Testis (tissue), 2 donors: ENCODE measurements at regions not wholly inside any gene's neighbourhood (a gene's known extent, or its start where the extent isn't known, plus 50 kb on each side); places are given as distances from the start of the nearest gene placed in this dataset.
A peak's percentile ranks its signal among the peaks of the same experiment; 100 is the strongest.

ENCODE experiments used
- DNase-seq: peaks from one replicate; pipeline ENCODE4 v3.0.0-alpha.2; 2019
- H3K27ac ChIP-seq, 2 donors: fragments of 200-600 bp; sonication (generic); one replicate each; pipeline ENCODE4 v1.5.1; 2019
- H3K27me3 ChIP-seq: fragments of 200-600 bp; sonication (generic); one replicate; pipeline ENCODE4 v1.5.1; 2019
- H3K36me3 ChIP-seq: fragments of 200-600 bp; sonication (generic); one replicate; pipeline ENCODE4 v1.5.1; 2017; ENCODE audit warnings: low read depth; ENCODE audit errors: missing control alignments
- H3K4me1 ChIP-seq: fragments of 200-600 bp; sonication (generic); one replicate; pipeline ENCODE4 v1.5.1; 2019
- H3K4me3 ChIP-seq, 2 donors: fragments of 200-600 bp; sonication (generic); one replicate each; pipeline ENCODE4 v1.5.1; 2017 to 2019
- H3K9me3 ChIP-seq: fragments of 200-600 bp; sonication (generic); one replicate; pipeline ENCODE4 v1.5.1; 2017
- CTCF ChIP-seq, 3 experiments: fragments of 450-650 bp in 2 of 3; fragments of 200-600 bp in 1 of 3; sonication (generic) in 1 of 3; IDR thresholded peaks; one replicate each; pipeline ENCODE4 v1.5.1; 2016 to 2019; ENCODE audit warnings: antibody characterized with exemption in 3 of 3, mild to moderate bottlenecking in 2 of 3, moderate library complexity in 1 of 3
- POLR2A ChIP-seq: fragments of 450-650 bp; IDR thresholded peaks from one replicate; pipeline ENCODE4 v1.6.1; 2017; ENCODE audit warnings: antibody characterized with exemption, mild to moderate bottlenecking, moderate library complexity
- WGBS, 2 donors: methylation state at CpG; one replicate each; pipeline ENCODE4 v1.1.5; 2018; 5-methylcytosine and 5-hydroxymethylcytosine counted together
- intact Hi-C: fragments of 100-400 bp; cut with DNase I; formaldehyde crosslinking; loops from one replicate; pipeline ENCODE4 v1.15.1; 2023; ENCODE audit warnings: low total_unique reads

DNA sequence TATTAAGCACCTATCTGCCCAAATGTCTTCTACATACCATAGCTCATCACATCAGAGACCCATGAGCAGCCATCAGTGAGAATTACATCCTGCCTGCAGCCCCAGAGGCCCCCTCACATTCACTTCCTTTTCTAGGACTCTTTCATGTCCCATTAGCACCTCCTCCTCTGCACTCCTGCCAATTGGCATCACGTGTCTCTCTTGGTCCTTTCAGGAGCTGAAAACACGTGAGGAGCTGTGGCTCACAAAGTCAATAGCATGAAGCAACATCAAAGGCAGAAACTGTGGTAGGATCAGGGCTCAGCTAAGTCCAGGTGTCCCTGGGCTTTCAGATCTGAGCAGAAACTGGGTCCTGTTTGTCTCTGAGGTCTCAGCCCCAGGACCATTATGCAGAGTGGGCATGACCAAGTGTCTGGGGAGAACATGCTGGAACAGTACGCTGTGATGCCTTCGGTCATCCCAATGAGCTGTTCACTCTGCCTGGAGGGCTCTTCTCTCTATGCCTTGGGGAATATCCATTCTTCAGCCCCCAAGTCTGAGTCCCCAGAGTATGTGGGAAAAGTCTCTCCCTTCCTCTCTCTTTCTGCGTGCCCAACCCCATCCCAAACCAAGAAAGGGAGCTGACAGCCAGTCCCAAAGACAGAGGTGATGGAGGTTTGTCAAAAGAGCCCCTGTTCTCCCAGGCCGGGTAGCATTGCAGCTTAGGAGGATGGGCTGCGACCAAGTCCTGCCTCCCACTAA, 457.0 kb upstream of the CDH5 start:
- no peak overlapping the region for H3K4me3 ChIP-seq
- no peaks in the 10 kb centered on the region for H3K9me3 ChIP-seq
- no peaks in the 10 kb centered on the region for H3K36me3 ChIP-seq
- peaks cover 3% of the 10 kb centered on the region for H3K4me1 ChIP-seq
- intact Hi-C loops: no loop called here
- peak; percentile 53 for DNase-seq
- no peak overlapping the region for H3K27ac ChIP-seq
- no peaks in the 10 kb centered on the region for H3K27me3 ChIP-seq
- no peak for TF ChIP-seq CTCF (IDR thresholded peaks at IDR 0.05)
- no peak for TF ChIP-seq POLR2A
- WGBS, 2 donors: 39 to 46% methylated on average over 3 to 7 of the region's 7 CpGs

DNA sequence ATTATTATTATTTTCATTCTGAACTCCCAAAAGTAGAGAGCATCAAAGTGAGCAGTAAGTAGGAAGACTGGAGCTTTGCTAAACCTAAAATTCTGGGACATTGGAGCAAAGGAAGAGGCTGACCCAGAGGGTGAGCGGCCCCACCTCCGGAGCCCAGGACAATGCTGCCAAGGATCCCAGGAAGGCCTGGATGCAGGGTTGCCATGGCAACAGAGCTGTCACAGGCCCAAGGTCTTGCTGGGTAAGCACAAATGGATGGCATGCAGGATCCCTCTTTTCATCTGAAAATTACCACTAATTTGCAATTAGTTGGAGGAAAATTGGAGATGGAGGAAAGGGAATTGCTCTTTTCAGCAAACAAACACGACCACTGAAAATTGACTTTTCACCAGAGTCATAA, 457.9 kb upstream of the CDH5 start:
- Histone ChIP-seq H3K27me3 (no peaks in the 10 kb centered on the region), H3K36me3 (no peaks in the 10 kb centered on the region), H3K9me3 (no peaks in the 10 kb centered on the region), H3K4me1 (peaks cover 3% of the 10 kb centered on the region), H3K4me3 (no peak overlapping the region), H3K27ac (no peak overlapping the region)
- TF ChIP-seq POLR2A (no peak), CTCF (IDR thresholded peaks at IDR 0.05) (no peak)
- intact Hi-C loops: no loop called here
- WGBS, 2 donors: 87 to 94% methylated on average over 3 of the region's 3 CpGs
- DNase-seq: peak; percentile 17

GRCh38 chr16:65905331-65905730, 461.2 kb upstream of the CDH5 start:
- peaks cover 3% of the 10 kb centered on the region for H3K4me1 ChIP-seq
- intact Hi-C loops: no loop called here
- no peak for DNase-seq
- 90 to 93% methylated on average over 3 of the region's 3 CpGs for WGBS, 2 donors
- H3K36me3 ChIP-seq: no peaks in the 10 kb centered on the region
- no peak for TF ChIP-seq POLR2A
- no peak for TF ChIP-seq CTCF (IDR thresholded peaks at IDR 0.05)
- H3K4me3 ChIP-seq: no peak overlapping the region
- no peaks in the 10 kb centered on the region for H3K27me3 ChIP-seq
- H3K27ac ChIP-seq: no peak overlapping the region
- H3K9me3 ChIP-seq: no peaks in the 10 kb centered on the region

- WGBS, 2 donors: 81 to 89% methylated on average over 6 of the region's 6 CpGs
- H3K4me1 ChIP-seq: no peaks in the 10 kb centered on the region
- TF ChIP-seq CTCF (IDR thresholded peaks at IDR 0.05): no peak
- TF ChIP-seq POLR2A: no peak
- no peaks in the 10 kb centered on the region for H3K36me3 ChIP-seq
- H3K27me3 ChIP-seq: no peaks in the 10 kb centered on the region
- H3K4me3 ChIP-seq: no peak overlapping the region
- DNase-seq: no peak
- no peak overlapping the region for H3K27ac ChIP-seq
- no peaks in the 10 kb centered on the region for H3K9me3 ChIP-seq
- intact Hi-C loops: no loop called here
Measured at GRCh38 chr16:65896448-65897153, 469.9 kb upstream of the CDH5 start.
